ENCODE measurements at regions not wholly inside any gene's neighbourhood (a gene's known extent, or its start where the extent isn't known, plus 50 kb on each side); places are given as distances from the start of the nearest gene placed in this dataset.
A peak's percentile ranks its signal among the peaks of the same experiment; 100 is the strongest.

DNA sequence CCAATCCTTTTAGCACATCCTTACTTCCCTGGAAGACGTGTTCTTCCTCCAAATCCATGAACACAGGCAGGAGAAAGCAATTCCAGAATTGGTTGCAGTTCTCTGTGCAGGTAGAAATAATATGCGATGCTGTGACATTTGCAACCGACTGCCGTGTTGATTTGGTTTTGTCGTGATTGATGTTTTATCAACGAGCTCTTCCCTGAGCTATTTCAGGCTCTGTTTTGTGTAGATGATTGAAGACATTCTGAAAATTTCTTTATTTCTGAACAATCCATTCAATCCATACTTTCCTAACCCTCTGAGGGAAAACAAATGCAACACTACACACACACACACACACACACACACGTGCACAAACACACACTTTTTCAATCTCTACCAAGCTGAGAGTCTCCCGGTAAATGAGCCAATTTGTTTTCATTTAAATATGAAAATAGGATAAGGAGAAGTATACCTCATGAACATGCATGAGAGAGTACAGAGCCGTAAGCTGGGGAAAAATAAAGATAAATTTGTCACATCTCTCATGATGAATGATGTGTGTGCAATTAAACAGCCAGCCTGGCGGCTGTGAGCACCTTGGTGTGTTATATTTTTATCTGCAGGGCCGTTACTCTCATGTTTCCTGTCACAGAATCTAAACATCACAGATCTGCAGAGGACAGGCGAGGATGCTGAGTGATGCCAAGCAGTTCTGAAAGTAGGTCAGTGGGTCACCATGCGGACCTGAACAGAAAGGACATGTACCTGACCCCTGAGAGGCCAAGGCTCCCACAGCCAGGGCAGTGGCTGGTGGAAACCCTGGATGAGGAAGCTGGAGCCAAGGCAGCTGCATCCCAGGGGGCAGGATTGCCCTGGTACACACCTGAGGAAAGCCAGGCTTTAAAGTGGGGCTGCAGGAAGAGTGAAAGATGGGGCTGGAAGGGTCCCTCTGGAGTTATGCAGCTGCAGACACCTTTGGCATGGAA, 64.8 kb downstream of the PDCL3 start:
- no peak for DNase-seq

DNA sequence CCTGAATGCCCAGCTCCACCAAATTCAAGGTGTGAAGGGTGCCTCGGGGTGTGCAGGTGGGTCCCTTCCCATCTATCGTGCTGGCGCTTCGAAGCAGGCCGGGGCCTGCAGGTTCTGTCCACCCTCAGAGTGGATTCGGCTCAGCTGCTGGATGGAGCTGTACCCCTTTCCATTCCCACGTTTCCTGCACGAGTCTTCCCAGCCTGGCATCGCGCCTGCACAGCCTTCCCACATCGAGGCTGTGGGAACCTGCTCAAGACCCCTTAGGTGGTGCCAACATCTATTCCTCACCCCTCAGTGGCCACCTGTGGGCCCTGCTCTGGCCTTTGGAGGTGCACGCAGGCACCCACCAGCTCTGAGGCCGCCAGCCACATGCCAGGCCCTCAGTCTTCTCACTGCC, 65.7 kb downstream of the PDCL3 start:
- DNase-seq: no peak

DNA sequence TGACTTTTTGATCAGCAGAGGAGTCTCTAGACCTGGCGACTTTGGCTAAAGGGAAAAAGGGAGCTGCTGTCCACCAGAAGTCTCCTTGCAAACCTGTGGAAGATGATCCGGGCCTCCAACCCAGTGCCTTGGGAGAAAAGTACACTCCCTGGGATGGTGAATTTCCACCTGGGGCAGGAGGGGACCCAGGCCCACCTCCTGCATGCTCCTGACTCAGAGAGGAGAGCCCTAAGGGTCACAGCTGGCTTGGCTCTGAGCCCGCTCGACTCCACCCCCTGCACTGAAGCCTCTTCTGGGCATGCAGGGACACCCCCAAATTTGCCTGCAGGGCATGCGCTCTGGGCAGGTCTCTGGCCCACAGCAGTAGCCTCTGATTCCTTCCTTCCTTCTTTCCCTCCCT, 66.5 kb downstream of the PDCL3 start:
- no peak for DNase-seq

DNA sequence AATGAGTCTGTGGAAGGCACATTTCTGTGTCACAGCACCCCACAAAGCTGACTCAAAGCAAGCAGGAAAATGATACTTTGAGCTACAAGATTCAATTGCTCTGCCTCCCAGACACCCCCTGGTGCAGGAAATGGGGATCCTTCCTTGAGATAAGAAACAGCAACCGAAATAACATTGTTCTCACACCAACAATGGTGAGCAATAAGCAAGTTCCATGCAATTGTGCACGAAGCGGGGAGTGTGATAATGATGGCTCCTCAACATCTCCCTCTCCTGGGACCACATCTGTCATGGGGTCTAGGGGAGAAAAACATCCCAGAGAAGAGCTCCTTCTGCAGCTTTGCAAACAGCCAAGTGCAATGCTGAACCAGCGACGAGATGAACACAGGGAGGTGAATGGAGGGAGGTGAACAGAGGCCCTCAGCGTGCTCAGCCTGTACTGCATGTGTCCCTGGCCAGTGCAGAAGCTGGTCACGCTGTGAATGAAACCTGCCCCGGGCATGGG, 67.7 kb downstream of the PDCL3 start:
- peak in 1 of 5 donors; percentile 68 for DNase-seq

DNA sequence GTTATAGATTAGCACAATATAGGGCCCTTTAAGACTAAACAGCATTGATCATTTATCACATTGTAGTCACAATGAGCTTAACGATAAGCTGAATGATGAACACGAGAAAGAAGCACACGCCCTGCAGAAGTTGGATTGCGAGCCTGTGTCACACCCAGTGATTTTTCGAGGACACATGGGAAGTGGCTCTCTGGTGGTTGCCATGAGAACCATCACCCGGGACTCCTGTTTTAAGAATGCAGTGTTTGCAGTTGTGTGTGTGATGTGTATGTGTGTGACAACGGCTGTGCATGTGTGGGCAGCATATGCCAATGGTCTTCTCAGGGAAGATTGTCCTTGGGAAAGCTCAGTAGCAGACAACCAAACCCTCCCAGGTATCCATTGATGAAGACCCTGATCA, 69.2 kb downstream of the PDCL3 start:
- DNase-seq: no peak

DNA sequence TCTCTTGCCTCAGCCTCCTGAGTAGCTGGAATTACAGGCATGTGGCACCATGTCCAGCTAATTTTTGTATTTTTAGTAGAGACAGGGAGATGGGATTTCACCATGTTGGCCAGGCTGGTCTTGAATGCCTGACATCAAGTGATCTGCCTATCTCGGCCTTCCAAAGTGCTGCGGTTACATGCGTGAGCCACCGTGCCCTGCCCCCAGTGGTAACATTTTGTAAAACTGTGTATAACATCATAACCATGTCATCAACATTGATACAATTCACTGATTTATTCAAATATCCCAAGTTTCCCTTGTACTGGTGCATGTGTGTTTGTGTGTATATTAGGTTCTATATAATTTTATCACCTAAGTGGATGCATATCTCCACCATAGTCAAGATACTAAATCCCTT, 70.0 kb downstream of the PDCL3 start:
- DNase-seq: no peak

DNA sequence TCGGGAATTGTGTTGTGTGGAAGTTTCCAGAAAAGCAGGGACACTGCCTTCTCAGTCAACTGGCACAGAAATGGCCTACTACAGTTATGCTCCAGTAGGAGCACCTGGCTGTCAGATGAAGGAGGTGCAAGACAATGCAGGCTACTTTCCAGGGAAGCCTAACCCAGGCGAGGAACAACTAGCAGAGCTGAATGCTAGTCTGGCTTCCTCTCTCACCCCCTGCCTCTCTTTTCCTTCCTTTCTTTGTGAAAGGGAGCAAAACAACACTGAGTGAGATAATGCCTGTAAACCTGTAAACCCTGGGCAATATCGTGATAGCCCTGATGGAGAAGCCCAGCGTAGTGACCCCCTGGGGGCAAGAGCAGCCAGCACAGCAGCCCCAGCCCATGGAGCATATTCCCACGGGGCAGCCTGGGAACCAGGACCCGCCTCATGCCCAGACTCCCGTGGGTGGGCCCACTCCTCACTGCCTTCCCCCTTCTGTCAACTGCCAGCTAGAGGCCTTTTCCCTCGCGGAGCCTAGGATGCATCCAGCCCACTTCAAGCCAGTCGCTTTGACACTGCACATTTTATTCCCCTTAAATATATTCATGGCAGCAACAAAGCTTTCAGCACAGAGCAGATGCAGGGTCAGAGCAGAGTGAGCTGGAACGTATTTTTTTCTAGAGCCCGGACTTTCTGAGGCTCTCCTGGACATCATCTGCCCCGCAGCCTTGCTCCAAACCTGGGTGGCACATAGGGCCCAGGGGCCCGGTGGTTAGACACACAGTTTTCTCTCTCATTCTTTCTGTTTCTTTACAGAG, 77.0 kb downstream of the PDCL3 start:
- DNase-seq: no peak

DNA sequence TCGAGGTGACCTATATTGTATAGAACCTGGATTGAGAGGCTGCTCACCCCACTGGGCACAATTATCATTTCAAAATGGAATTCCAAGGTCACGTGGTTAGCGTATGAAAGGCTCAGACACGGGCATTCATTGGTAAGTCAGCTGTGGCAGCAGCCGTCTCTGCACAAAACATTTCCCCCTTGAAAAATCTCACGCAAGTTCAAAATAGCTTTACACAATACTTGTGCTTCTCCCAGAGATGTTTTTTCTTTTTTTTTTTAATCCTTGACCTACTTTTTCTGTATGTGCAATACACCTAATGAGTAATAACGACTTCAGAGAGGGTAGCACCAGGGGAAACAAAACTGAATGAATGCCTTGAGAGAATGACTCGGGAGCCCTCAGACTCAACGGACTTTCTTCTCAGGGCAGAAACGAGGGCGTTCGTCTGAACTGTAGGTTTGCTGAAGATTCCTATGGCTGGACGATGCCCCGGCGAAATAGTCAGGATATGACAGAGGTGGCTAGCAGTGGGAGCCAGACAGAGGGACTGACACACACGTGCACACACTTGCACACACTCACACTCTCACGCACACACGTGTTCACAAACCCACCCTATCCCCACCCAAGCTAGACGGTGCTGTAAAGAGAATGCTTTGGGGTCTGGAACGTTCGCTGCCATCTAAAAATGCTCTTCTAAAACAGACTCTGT, 77.8 kb downstream of the PDCL3 start:
- no peak for DNase-seq

DNA sequence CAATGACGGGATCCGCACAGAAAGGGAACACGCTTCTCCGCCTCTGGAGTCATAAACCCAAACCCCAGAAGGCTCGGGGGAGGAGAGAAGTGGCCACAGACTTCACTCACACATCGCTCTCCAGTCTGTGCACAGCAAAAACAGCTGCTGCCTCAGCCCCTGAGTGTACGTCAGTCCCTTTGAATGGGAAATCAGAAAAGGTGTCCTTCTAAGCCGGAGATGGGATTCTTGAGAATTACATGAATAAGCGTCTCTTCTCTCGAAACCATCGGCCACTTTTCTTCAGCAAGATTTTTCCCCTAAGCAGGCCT, 78.3 kb downstream of the PDCL3 start:
- no peak for DNase-seq

DNA sequence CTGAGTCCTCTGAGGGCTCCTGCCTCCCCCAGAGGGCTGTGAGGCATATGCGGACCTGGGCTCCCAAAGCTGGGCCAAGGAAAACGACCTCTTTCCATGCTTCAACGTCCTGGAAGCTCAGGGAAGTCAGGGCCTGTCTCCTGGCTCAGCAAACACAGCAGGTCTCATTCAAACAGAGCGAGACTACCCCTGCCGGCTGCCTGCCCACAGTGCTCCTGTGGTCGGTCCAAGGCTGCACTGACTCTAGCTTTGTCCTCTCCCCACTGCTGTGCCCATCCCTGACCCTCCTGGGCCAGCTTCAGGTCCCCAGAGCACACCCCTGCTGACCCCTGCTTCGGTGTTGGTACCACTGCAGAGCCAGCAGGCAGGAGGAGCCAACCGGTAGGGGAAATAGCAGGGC, 79.6 kb downstream of the PDCL3 start:
- DNase-seq: no peak

DNA sequence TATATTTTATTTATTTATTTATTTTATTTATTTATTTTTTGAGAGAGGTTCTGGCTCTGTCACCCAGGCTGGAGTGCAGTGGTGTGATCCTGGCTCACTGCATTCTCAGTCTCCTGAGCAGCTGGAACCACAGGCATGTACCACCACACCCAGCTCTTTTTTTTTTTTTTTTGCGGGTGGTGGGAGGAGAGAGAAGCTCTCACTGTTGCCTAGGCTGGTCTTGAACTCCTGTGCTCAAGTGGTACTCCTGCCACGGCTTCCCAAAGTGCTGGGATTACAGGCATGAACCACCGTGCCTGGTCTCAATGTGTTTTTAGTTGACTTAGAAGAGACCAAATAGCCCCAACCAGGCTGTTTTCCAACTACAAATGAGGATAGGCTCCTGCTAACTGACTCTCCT, 80.7 kb downstream of the PDCL3 start:
- no peak for DNase-seq

DNA sequence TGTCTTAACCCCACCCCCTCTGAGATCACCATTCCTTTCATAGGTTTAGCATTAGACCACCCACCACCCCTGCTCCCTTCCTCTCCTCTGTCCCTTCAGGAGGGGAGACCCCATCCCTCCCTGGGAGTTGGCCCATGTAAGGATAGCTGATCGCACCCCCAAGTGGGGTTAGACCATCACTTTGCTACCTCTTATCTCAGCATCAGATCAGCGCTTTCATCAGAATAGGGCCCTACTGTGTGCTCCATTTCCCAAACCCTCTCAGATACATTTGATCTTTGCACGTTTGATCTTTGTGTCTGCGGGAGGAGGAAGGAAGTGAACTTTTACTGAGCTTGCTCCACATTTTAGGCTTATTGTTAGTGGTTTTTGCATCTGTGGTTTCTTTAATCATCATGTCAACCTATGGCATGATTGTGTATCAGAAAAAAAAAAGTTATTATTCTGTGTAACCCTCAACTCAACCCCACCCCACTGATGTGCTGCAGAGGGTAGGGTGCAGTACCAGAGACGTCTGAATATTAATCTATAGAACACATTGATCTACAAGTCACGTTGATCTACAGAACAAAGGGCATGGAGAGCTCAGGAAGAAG, 81.2 kb downstream of the PDCL3 start:
- peak in 3 of 5 donors; percentile 5 to 20 (median 16) for DNase-seq

DNA sequence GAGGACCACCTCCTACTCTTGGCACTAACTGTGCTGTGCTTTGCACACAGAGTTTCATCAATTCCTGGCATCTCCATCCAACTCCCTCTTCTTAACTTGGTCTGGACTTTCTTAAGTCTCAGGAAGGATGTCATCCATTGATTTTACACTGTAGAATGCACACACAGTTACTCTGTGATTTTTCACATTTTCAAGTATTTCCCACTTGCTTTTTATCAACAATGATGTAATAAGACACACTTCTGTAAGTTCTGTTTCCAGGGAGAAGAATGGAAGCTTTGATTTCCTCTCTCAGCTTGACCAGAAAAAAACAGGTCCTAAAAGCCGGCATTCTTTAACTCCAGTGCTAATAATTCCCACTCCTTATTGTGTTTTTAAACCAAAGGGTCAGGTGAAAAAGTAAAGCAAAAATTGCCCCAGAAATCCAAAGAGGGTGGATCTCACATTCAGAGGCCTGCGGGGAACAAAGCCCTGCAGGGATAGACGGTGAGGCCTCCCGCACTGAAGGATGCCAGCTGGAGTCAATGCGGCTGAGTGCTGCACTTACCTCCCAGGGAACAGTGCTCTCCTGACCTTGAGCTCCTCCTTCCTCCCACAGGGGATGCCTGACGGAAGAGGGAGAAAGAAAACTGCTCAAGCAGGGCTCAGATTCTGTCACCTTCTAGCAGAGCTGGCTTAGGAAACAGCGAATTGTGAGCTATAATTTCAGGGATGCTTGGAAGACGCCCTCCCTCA, 83.1 kb downstream of the PDCL3 start:
- DNase-seq: no peak

DNA sequence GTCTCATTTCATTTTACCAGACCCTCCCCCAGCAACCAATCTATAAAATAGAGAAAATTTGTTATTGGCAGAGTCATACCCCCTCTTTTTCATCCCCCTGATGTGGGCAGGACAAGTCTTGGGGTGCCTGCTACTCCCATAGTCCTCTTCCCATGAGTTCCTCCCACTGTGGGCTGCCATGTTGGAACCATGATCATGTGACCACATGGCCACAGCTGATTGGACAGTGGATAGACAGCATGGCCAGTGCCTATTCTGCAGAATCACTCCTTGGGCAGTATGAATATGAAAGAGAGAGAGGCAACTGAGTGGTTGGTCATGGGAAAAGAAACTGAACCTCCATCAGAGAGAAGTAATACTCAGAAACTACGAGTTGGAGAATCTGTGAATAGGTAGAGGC, 84.9 kb downstream of the PDCL3 start:
- DNase-seq: no peak

DNA sequence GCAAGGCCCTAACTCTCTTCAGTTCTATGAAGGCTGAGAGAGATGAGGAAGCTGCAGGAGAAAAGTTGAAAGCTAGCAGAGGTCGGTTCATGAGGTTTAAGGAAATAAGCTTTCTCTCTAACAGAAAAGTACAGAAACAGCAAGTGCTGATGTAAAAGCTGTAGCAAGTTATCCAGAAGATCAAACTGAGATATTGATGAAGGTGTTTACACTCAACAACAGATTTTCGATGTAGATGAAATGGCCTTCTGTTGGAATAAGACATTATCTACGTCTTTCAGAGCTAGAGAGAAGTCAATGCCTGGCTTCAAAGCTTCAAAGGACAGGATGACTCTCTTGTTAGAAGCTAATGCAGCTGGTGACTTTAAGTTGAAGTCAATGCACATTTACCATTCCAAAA, 87.4 kb downstream of the PDCL3 start:
- no peak for DNase-seq

DNA sequence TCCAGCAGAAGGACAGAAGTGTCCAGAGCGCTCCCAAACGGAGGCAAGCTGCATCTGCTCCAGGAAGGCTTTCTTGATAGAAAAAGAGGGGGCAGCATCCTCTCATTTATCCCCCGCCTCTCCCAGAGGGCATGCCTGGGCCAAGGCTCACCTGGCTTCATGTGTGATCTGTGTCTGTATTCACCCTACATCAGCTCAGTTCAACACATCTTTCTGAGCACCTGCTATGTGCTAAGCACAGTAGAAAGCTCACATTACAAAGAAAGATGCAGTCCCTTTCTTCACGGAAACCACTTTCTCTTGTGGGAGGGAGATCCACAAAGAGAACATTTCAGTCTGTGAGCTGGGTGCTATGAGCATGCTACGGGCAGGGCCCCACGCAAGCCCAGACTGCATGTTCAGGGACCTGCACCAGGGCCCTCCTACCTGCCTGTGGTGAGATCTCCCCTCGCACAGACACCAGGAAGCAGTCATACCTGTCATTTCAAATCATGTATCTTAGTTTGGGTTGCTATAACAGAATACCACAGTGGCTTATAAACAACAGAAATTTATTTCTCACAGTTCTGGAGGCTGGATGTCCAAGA, 90.7 kb downstream of the PDCL3 start:
- DNase-seq: no peak

DNA sequence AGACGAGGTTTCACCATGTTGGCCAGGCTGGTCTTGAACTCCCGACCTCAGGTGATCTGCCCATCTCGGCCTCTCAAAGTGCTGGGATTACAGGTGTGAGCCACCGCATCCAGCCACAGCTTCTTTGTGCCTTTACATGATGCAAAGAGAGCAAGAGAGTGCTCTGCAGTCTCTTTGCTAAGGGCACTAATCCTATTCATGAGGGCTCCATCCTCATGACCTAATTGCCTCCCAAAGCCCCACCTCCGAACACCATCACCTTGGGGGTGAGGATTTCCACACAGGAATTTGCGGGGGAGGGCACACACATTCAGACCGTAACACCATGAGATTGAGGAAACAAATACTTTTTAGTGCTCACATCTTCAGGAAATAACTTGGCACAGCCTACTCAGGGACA, 91.8 kb downstream of the PDCL3 start:
- DNase-seq: no peak

DNA sequence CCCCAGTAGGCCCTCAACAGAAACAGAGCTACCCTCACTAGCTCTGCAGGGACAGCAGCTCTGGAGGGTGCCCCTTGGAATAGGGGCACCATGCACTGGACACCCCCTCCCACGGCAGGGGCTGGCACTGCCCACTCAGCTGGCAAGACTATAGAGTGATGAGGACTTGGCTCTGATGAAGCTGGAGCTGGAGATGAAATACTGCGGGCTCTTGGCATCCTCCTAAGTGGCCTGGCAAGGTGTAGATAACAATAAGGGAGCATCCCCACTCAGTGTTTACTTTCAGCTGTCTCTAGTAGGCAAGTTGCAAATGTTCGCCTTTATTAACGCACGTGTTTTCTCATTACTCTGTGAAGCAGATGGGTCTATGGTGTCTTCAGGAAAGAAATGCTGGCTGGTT, 92.7 kb downstream of the PDCL3 start:
- DNase-seq: no peak

DNA sequence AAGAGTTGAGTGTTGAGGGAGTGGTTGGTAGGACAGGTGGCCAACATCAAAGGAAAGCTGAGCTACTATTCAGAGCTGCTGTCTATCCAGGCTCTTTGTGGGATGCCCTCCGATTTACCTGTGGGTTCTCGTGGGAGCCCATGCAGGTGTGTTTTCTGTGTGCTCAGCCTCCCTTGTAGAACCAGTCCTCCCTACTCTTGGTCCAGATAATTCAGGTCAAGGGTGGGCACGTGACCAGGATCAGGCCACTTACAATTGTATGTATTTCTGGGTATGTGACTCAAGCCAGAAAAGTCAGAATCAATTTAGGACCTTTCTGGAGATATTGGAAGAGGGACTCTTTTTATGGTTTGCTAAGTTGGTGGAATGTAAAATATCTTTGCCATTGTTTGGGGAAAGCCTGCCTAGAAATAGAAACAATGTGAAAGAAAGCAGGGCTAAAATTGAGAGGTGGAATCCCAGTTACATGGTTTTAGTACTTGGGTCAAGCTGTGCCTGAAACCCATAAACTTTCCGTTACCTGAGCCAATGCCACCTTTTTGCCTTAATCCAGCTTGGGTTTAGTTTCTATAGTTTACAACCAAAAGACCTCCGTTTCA, 93.2 kb downstream of the PDCL3 start:
- DNase-seq: no peak

DNA sequence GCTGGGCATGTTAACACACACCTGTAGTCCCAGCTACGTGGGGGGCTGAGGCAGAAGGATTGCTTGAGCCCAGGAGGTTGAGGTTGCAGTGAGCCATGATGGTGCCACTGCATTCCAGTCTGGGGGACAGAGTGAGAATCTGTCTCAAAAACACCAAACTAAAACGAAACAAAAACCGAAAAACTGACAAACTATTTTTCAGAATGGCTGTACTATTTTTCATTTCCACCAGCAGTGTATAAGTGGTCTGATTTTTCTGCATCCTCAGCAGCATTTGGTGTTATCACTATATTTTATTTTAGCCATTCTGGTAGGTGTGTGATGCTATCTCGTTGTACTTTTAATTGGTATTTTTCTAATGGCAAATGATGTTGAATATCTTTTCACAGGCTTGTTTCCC, 95.2 kb downstream of the PDCL3 start:
- no peak for DNase-seq

DNA sequence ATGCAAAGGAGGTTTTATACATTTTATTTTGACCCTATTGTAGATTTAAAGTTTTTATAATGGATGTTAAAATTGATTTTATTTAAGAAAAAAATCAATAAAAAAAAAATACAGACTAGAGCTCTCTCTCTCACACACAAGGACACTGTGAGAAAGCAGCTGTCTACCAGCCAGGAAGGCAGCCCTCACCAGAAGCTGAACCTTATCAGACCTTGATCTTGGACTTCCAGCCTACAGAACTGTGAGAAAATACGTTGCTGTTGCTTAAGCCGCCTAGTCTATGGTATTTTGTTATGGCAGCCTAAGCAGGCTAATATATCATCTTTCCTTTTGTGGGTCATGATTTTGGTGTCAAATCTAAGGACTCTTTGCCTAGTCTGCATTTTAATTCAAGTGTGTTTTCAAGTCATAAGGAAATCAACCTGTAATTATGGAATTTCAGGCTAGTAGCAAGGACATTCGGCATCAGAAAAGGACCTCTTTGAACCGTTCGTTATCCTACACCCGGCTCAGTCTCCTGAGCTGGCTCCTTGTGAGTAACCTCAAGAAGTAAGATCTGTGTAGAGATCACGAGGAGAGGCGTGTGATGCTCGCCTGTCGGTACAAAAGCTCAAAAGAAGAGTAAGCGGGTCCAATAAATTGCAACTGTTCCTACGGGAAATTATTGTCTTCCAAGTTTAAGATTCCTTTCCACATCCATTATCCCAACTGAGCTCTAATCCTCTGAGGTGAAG, 98.2 kb downstream of the PDCL3 start:
- DNase-seq: no peak
